ENCODE measurements at regions not wholly inside any gene's neighbourhood (a gene's known extent, or its start where the extent isn't known, plus 50 kb on each side); places are given as distances from the start of the nearest gene placed in this dataset.

DNA sequence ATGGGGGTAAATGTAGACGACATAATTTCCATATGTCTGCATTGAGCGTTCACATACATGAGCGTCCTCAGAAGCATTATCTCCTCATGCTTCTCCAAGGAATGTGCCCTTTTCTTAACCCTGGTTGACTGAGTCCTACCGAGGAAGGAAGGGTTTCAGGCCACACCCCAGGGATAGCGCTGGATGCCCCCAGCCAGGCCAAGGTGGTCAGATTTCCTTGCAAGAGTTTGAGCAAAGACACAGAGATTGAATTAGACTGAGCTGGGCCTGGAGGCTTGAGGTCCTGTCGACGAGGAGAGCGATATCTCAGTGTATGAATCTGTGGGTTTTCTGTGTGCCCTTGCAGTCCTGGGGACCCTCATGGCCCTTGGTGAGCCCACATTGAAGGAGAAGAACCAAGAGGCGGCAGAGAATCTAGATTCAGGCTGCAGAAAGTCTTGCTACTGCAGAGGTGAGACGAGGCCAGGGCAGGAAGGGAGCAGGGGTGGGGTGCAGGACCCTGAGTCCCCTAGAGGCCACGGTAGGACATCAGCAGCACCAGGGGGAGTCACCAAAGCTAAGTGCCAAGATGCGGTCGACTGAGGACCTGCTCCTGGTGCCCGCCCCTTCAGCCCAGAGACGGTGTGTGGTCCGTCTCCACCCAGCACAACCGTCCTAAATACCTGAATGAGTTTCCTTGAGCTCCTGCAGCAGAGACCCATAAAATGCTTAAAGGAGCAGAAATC, 94.7 kb upstream of the DIO3 start:
- TF ChIP-seq EZH2 (IDR thresholded peaks at IDR 0.05; ENCODE audit: insufficient read depth, poor library complexity, severe bottlenecking) (no peak), EZH2phosphoT487 (IDR thresholded peaks at IDR 0.05; ENCODE audit: insufficient read depth, low read depth) (no peak)
